ENCODE measurements at regions not wholly inside any gene's neighbourhood (a gene's known extent, or its start where the extent isn't known, plus 50 kb on each side); places are given as distances from the start of the nearest gene placed in this dataset.

- TF ChIP-seq, protein P1, sequence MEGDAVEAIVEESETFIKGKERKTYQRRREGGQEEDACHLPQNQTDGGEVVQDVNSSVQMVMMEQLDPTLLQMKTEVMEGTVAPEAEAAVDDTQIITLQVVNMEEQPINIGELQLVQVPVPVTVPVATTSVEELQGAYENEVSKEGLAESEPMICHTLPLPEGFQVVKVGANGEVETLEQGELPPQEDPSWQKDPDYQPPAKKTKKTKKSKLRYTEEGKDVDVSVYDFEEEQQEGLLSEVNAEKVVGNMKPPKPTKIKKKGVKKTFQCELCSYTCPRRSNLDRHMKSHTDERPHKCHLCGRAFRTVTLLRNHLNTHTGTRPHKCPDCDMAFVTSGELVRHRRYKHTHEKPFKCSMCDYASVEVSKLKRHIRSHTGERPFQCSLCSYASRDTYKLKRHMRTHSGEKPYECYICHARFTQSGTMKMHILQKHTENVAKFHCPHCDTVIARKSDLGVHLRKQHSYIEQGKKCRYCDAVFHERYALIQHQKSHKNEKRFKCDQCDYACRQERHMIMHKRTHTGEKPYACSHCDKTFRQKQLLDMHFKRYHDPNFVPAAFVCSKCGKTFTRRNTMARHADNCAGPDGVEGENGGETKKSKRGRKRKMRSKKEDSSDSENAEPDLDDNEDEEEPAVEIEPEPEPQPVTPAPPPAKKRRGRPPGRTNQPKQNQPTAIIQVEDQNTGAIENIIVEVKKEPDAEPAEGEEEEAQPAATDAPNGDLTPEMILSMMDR (IDR thresholded peaks at IDR 0.05 in 8 of 11, conservative IDR thresholded peaks at IDR 0.05 in 3 of 11), result no peak
- no peak for TF ChIP-seq POLR2A (IDR thresholded peaks at IDR 0.05)
These were observed 154.5 kb upstream of the ECI2 start for GRCh38 chr6:4289770-4290320.

All from spleen (tissue), 7 donors.